Keratinocyte (primary cell): ENCODE measurements at regions not wholly inside any gene's neighbourhood (a gene's known extent, or its start where the extent isn't known, plus 50 kb on each side); places are given as distances from the start of the nearest gene placed in this dataset.

ENCODE experiments used
- DNase-seq: peaks from one replicate; pipeline ENCODE4 v3.0.0-alpha.2; 2011; ENCODE audit warnings: low read depth, missing footprints, low spot score
- FAIRE-seq: peaks from 2 replicates; lab custom pipeline; 2011; peaks lifted over from hg19 to GRCh38; lab: Jason Lieb, UNC
- H2AFZ ChIP-seq: 2 replicates; pipeline ENCODE4 v1.6.0; 2012; ENCODE audit warnings: low read length, control low read depth, inconsistent platforms; ENCODE audit not compliant: control insufficient read depth
- H3K27ac ChIP-seq: 2 replicates; pipeline ENCODE4 v1.5.1; 2011; ENCODE audit warnings: low read length; ENCODE audit not compliant: control insufficient read depth, insufficient read depth
- H3K27me3 ChIP-seq: 3 replicates; pipeline ENCODE4 v1.6.0; 2011; ENCODE audit warnings: low read length; ENCODE audit not compliant: control insufficient read depth, insufficient read depth; ENCODE audit errors: extremely low read depth
- H3K36me3 ChIP-seq, 2 experiments: 2 replicates in 1 of 2; 3 replicates in 1 of 2; pipeline ENCODE4 v1.5.1; 2011; ENCODE audit warnings: low read length in 2 of 2, mild to moderate bottlenecking in 1 of 2; ENCODE audit not compliant: control insufficient read depth in 2 of 2, insufficient read depth in 2 of 2; ENCODE audit errors: extremely low read depth in 1 of 2
- H3K4me1 ChIP-seq: 3 replicates; pipeline ENCODE4 v1.5.1; 2011; ENCODE audit warnings: low read length; ENCODE audit not compliant: control insufficient read depth, insufficient read depth; ENCODE audit errors: extremely low read depth
- H3K4me2 ChIP-seq: 3 replicates; pipeline ENCODE4 v1.6.0; 2011; ENCODE audit warnings: low read depth, low read length; ENCODE audit not compliant: control insufficient read depth, insufficient read depth; ENCODE audit errors: extremely low read depth
- H3K4me3 ChIP-seq, 3 experiments: fragments of 200-600 bp in 1 of 3; sonication (generic) in 1 of 3; 2 replicates in 2 of 3; 3 replicates in 1 of 3; pipeline ENCODE4 v1.5.1; 2011 to 2016; ENCODE audit warnings: low read length in 3 of 3, mild to moderate bottlenecking in 3 of 3, control low read depth in 2 of 3, inconsistent platforms in 1 of 3, low read depth in 1 of 3, mixed read lengths in 1 of 3, mixed run types in 1 of 3, moderate library complexity in 1 of 3; ENCODE audit not compliant: control insufficient read depth in 2 of 3, insufficient read depth in 2 of 3; ENCODE audit errors: extremely low read depth in 1 of 3
- H3K79me2 ChIP-seq: 2 replicates; pipeline ENCODE4 v1.6.0; 2012; ENCODE audit warnings: low read length; ENCODE audit not compliant: control insufficient read depth, insufficient read depth
- H3K9ac ChIP-seq: 3 replicates; pipeline ENCODE4 v1.6.0; 2011; ENCODE audit warnings: low read length; ENCODE audit not compliant: control insufficient read depth, insufficient read depth; ENCODE audit errors: extremely low read depth
- H3K9me1 ChIP-seq: 3 replicates; pipeline ENCODE4 v1.6.0; 2011; ENCODE audit warnings: low read length; ENCODE audit not compliant: control insufficient read depth, insufficient read depth; ENCODE audit errors: extremely low read depth
- H3K9me3 ChIP-seq: 2 replicates; pipeline ENCODE4 v1.5.1; 2012; ENCODE audit warnings: low read depth, low read length; ENCODE audit not compliant: control insufficient read depth
- H4K20me1 ChIP-seq: 3 replicates; pipeline ENCODE4 v1.6.0; 2011; ENCODE audit warnings: low read length; ENCODE audit not compliant: control insufficient read depth, insufficient read depth; ENCODE audit errors: extremely low read depth
- CTCF ChIP-seq, 3 experiments: IDR thresholded peaks in 1 of 3; conservative IDR thresholded peaks in 1 of 3; optimal IDR thresholded peaks in 1 of 3; 2 replicates in 2 of 3; 3 replicates in 1 of 3; pipeline versions ENCODE3 to v1.5.1; 2011; ENCODE audit warnings: low read length in 3 of 3, mild to moderate bottlenecking in 3 of 3, moderate library complexity in 2 of 3, control low read depth in 1 of 3, inconsistent platforms in 1 of 3; ENCODE audit not compliant: insufficient read depth in 2 of 3; ENCODE audit errors: extremely low read depth in 1 of 3
- EZH2 ChIP-seq: IDR thresholded peaks from one replicate; pipeline ENCODE4 v1.6.1; 2012; ENCODE audit warnings: inconsistent platforms, mild to moderate bottlenecking, low read length, moderate library complexity
- dilution Hi-C: fragments of 300-500 bp; cut with MboI; formaldehyde crosslinking; loops from one replicate; pipeline ENCODE4 v1.7.0; 2020; ENCODE audit warnings: low sequenced_read_pairs; ENCODE audit not compliant: extremely low pct_ligation_motif_present

DNA sequence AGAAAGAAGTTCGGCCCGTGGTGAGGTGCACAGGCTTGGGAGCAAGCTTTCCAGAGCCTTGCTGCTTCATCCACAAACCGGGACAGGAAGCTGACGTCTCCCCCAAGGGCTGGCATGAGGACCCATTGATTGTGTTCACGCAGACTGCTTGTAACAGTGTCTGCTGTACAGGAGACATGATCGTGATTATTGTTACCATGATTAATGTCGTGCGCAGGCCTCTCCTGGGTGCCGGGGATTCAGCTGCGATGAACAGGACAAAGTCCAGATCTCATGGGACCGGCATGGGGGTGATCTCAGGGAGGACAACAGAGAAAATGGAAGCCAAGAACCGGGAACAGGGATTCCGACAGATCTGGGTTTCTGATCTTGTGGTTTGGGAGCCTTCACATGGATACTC is 219.9 kb downstream of the BRD1 start:
- Histone ChIP-seq H3K4me3 (no peak overlapping the region), H3K79me2 (no peaks in the 10 kb centered on the region), H3K27me3 (no peaks in the 10 kb centered on the region), H3K9me1 (no peaks in the 10 kb centered on the region), H3K27ac (no peak overlapping the region), H3K36me3 (no peaks in the 10 kb centered on the region), H3K9me3 (peaks cover 8% of the 10 kb centered on the region), H3K9ac (no peak overlapping the region), H3K4me1 (no peaks in the 10 kb centered on the region), H3K4me2 (no peak overlapping the region), H2AFZ (no peak overlapping the region), H4K20me1 (no peaks in the 10 kb centered on the region)
- DNase-seq (no peak), FAIRE-seq (no peak)
- TF ChIP-seq EZH2 (no peak), CTCF (optimal IDR thresholded peaks at IDR 0.05 in 1 of 3, IDR thresholded peaks at IDR 0.05 in 1 of 3, conservative IDR thresholded peaks at IDR 0.05 in 1 of 3; ENCODE audit: extremely low read depth in 1 of 3, insufficient read depth in 2 of 3, low read length in 3 of 3) (no peak)
- dilution Hi-C loops: no loop called here

DNA sequence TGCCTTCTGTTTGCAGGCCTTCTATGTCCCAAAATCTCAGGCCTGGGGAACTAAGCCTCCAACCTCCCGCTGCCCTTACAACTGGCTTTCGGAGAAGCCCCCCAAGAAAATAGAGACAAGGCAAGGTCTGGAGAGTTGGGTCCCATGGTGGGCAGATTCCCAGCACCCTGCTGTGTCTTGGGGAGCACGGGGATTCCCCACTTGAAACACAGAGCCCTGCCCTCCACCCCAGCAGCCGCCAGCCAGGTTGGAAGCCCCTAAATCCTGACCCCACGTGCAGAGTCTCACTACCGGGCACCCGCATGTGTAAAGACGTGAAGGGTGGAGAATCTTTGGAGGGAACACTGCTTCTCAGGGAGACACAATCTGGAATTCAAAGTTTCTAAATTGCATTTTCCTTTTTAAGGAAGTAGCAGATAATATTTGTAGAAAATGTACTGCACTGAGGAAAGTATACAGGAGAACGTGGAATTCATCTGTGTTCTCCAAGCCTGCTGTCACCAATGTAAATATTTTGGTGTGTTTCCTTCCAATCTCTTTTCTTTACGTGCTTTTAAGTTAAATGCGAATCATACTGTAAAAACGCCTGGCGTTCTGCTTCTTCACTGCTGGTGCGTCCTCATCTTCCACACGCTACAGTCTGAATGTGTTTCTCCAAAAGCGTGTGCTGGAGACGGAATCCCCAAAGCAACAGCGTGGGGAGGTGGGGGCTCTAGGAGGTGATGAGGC is 220.9 kb downstream of the BRD1 start:
- H3K9ac ChIP-seq: no peak overlapping the region
- H3K79me2 ChIP-seq: no peaks in the 10 kb centered on the region
- no peak overlapping the region for H2AFZ ChIP-seq
- H3K9me3 ChIP-seq: peaks cover 16% of the 10 kb centered on the region
- H3K4me1 ChIP-seq: no peaks in the 10 kb centered on the region
- H3K27ac ChIP-seq: no peak overlapping the region
- no peaks in the 10 kb centered on the region for H4K20me1 ChIP-seq
- FAIRE-seq (no peak), DNase-seq (no peak)
- no peak overlapping the region for H3K4me3 ChIP-seq
- H3K9me1 ChIP-seq: no peaks in the 10 kb centered on the region
- H3K27me3 ChIP-seq: no peaks in the 10 kb centered on the region
- dilution Hi-C loops: no loop called here
- H3K36me3 ChIP-seq: no peaks in the 10 kb centered on the region
- no peak for TF ChIP-seq CTCF (optimal IDR thresholded peaks at IDR 0.05 in 1 of 3, IDR thresholded peaks at IDR 0.05 in 1 of 3, conservative IDR thresholded peaks at IDR 0.05 in 1 of 3; ENCODE audit: extremely low read depth in 1 of 3, insufficient read depth in 2 of 3, low read length in 3 of 3)
- TF ChIP-seq EZH2: no peak
- H3K4me2 ChIP-seq: no peak overlapping the region
